VCaP (cell line): ENCODE measurements at regions not wholly inside any gene's neighbourhood (a gene's known extent, or its start where the extent isn't known, plus 50 kb on each side); places are given as distances from the start of the nearest gene placed in this dataset.

ENCODE experiments used
- H3K27ac ChIP-seq: fragments of 450-650 bp; 2 replicates; pipeline ENCODE4 v1.5.1; 2017
- CTCF ChIP-seq: fragments of 450-650 bp; conservative IDR thresholded peaks from 2 replicates; pipeline ENCODE4 v1.5.1; 2017; ENCODE audit warnings: mild to moderate bottlenecking, moderate library complexity

- no peak overlapping the region for H3K27ac ChIP-seq
- TF ChIP-seq CTCF: no peak
Measured at GRCh38 chr12:67582844-67583243, 65.7 kb upstream of the DYRK2 start.

GRCh38 chr12:67586951-67587350, 61.6 kb upstream of the DYRK2 start:
- TF ChIP-seq CTCF: no peak

GRCh38 chr12:67589078-67589477, 59.5 kb upstream of the DYRK2 start:
- no peak overlapping the region for H3K27ac ChIP-seq
- TF ChIP-seq CTCF: no peak

More at GRCh38 chr12:67586951-67587350, 61.6 kb upstream of the DYRK2 start:
- no peak overlapping the region for H3K27ac ChIP-seq

- TF ChIP-seq CTCF: no peak
- no peak overlapping the region for H3K27ac ChIP-seq
Measured at GRCh38 chr12:67590149-67590790, 58.3 kb upstream of the DYRK2 start.

GRCh38 chr12:67592228-67593011, 56.1 kb upstream of the DYRK2 start:
- H3K27ac ChIP-seq: no peak overlapping the region
- TF ChIP-seq CTCF: no peak

- H3K27ac ChIP-seq: no peak overlapping the region
- no peak for TF ChIP-seq CTCF
Measured at GRCh38 chr12:67593041-67593440, 55.5 kb upstream of the DYRK2 start.

GRCh38 chr12:67593461-67594330, 54.8 kb upstream of the DYRK2 start:
- H3K27ac ChIP-seq: no peak overlapping the region
- no peak for TF ChIP-seq CTCF
